MCF 10A (cell line): ENCODE measurements at regions not wholly inside any gene's neighbourhood (a gene's known extent, or its start where the extent isn't known, plus 50 kb on each side); places are given as distances from the start of the nearest gene placed in this dataset.

Experiments
- BruUV-seq: library from RNA; stranded (reverse); fragments of 400-500 nt; replicated peaks from 2 replicates; lab custom pipeline; 2021; lab: Mats Ljungman, UMichigan
- CTCF ChIA-PET: fragments of 300-600 bp; sonication (Branson Sonifier 250); formaldehyde crosslinking; extraction: SDS; loops from one replicate; lab custom pipeline; 2021; ENCODE audit warnings: antibody characterized with exemption, inconsistent platforms; lab: Yijun Ruan, JAX
- POLR2A ChIA-PET: fragments of 300-600, 350-650 bp; sonication (Branson Sonifier 250); formaldehyde crosslinking; extraction: SDS; loops from one replicate; lab custom pipeline; 2020; ENCODE audit warnings: antibody characterized with exemption, inconsistent platforms; lab: Yijun Ruan, JAX
- DNase-seq: peaks from one replicate; pipeline ENCODE4 v3.0.0-alpha.2; 2018; ENCODE audit not compliant: unreplicated experiment
- H3K27ac Mint-ChIP-seq: one replicate; pipeline ENCODE4 v1.8.0; 2022; ENCODE audit warnings: mild to moderate bottlenecking, low read depth, mixed read lengths; ENCODE audit not compliant: unreplicated experiment
- H3K27me3 Mint-ChIP-seq: one replicate; pipeline ENCODE4 v1.8.0; 2022; ENCODE audit warnings: mixed read lengths; ENCODE audit not compliant: insufficient read depth, unreplicated experiment
- H3K36me3 Mint-ChIP-seq: one replicate; pipeline ENCODE4 v1.8.0; 2022; ENCODE audit warnings: mild to moderate bottlenecking, moderate library complexity, mixed read lengths; ENCODE audit not compliant: insufficient read depth, unreplicated experiment
- H3K4me1 Mint-ChIP-seq: one replicate; pipeline ENCODE4 v1.8.0; 2022; ENCODE audit warnings: mixed read lengths; ENCODE audit not compliant: insufficient read depth, unreplicated experiment
- H3K4me3 Mint-ChIP-seq: one replicate; pipeline ENCODE4 v1.8.0; 2022; ENCODE audit warnings: mild to moderate bottlenecking, moderate library complexity, mixed read lengths; ENCODE audit not compliant: unreplicated experiment
- H3K9me3 Mint-ChIP-seq: one replicate; pipeline ENCODE4 v1.8.0; 2022; ENCODE audit warnings: mixed read lengths; ENCODE audit not compliant: unreplicated experiment
- CTCF ChIP-seq: fragments of 200-600 bp; IDR thresholded peaks from one replicate; pipeline ENCODE4 v1.8.0; 2022; ENCODE audit warnings: antibody characterized with exemption, mild to moderate bottlenecking; ENCODE audit not compliant: unreplicated experiment
- intact Hi-C: fragments of 100-400 bp; cut with micrococcal nuclease; formaldehyde crosslinking; loops from 2 replicates; pipeline ENCODE4 v1.14.1; 2022

GRCh38 chr5:3364433-3364832 is 231.2 kb upstream of the IRX1 start:
- H3K27ac Mint-ChIP-seq, result no peak overlapping the region
- ChIA-PET POLR2A (no interaction called here), CTCF (no interaction called here)
- TF ChIP-seq CTCF, result no peak
- H3K27me3 Mint-ChIP-seq, result no peaks in the 10 kb centered on the region
- H3K36me3 Mint-ChIP-seq, result peaks cover 6% of the 10 kb centered on the region
- peaks cover 16% of the 10 kb centered on the region for H3K9me3 Mint-ChIP-seq
- no TSS peak for BruUV-seq
- intact Hi-C loops, result no loop called here
- no peak for DNase-seq
- H3K4me1 Mint-ChIP-seq, result no peaks in the 10 kb centered on the region
- H3K4me3 Mint-ChIP-seq, result no peak overlapping the region

GRCh38 chr5:3362606-3362910 is 233.1 kb upstream of the IRX1 start:
- no TSS peak for BruUV-seq
- Mint-ChIP-seq H3K36me3 (peaks cover 3% of the 10 kb centered on the region), H3K4me1 (no peaks in the 10 kb centered on the region), H3K27me3 (no peaks in the 10 kb centered on the region), H3K9me3 (peaks cover 16% of the 10 kb centered on the region), H3K27ac (no peak overlapping the region), H3K4me3 (no peak overlapping the region)
- POLR2A ChIA-PET, result interaction anchor here (0.7 kb wide), 1 partner anchor 1049 kb away, joined by 3 read pairs; no protein-coding TSS in a partner anchor
- no peak for TF ChIP-seq CTCF
- CTCF ChIA-PET, result no interaction called here
- intact Hi-C loops, result no loop called here
- DNase-seq, result no peak

- DNase-seq, result no peak
- ChIA-PET CTCF (no interaction called here), POLR2A (no interaction called here)
- Mint-ChIP-seq H3K36me3 (no peaks in the 10 kb centered on the region), H3K4me3 (no peak overlapping the region), H3K27me3 (no peaks in the 10 kb centered on the region), H3K27ac (no peak overlapping the region), H3K4me1 (no peaks in the 10 kb centered on the region), H3K9me3 (peaks cover 16% of the 10 kb centered on the region)
- TF ChIP-seq CTCF, result no peak
- intact Hi-C loops, result no loop called here
- no TSS peak for BruUV-seq
These were observed 233.6 kb upstream of the IRX1 start for GRCh38 chr5:3361811-3362605.

GRCh38 chr5:3359642-3360041 is 236.0 kb upstream of the IRX1 start:
- POLR2A ChIA-PET, result no interaction called here
- peaks cover 7% of the 10 kb centered on the region for H3K9me3 Mint-ChIP-seq

More at GRCh38 chr5:3359642-3360041, 236.0 kb upstream of the IRX1 start:
- TF ChIP-seq CTCF, result no peak
- no peak overlapping the region for H3K4me3 Mint-ChIP-seq
- no peak for DNase-seq
- H3K27ac Mint-ChIP-seq, result no peak overlapping the region
- CTCF ChIA-PET, result interaction anchor here (0.6 kb wide), 1 partner anchor 733 kb away, joined by 3 read pairs; no protein-coding TSS in a partner anchor
- H3K27me3 Mint-ChIP-seq, result no peaks in the 10 kb centered on the region
- no peaks in the 10 kb centered on the region for H3K36me3 Mint-ChIP-seq
- BruUV-seq, result no TSS peak
- intact Hi-C loops, result no loop called here
- H3K4me1 Mint-ChIP-seq, result no peaks in the 10 kb centered on the region
